Tibial nerve (tissue), 4 donors: ENCODE measurements at regions not wholly inside any gene's neighbourhood (a gene's known extent, or its start where the extent isn't known, plus 50 kb on each side); places are given as distances from the start of the nearest gene placed in this dataset.

Experiments used
- DNase-seq, 2 donors: peaks; one replicate each; pipeline ENCODE4 v3.0.0-alpha.2; 2019; ENCODE audit warnings: low spot score in 2 of 2
- H3K27ac ChIP-seq, 4 donors: fragments of 200-600 bp; sonication (generic) in 3 of 4; one replicate each; pipeline ENCODE4 v1.5.1; 2017 to 2019; ENCODE audit warnings: mild to moderate bottlenecking in 1 of 4
- H3K27me3 ChIP-seq, 2 donors: fragments of 200-600 bp; sonication (generic) in 1 of 2; one replicate each; pipeline versions ENCODE4 v1.5.1 to v1.6.0; 2017 to 2019
- H3K36me3 ChIP-seq, 3 donors: fragments of 200-600 bp; sonication (generic); one replicate each; pipeline ENCODE4 v1.5.1; 2018 to 2019
- H3K4me1 ChIP-seq, 4 donors: fragments of 200-600 bp; sonication (generic) in 3 of 4; one replicate each; pipeline ENCODE4 v1.5.1; 2017 to 2019
- H3K4me3 ChIP-seq, 4 donors: fragments of 200-600 bp; sonication (generic) in 3 of 4; one replicate each; pipeline ENCODE4 v1.5.1; 2017 to 2019; ENCODE audit warnings: mild to moderate bottlenecking in 1 of 4, moderate library complexity in 1 of 4
- H3K9me3 ChIP-seq, 4 donors: fragments of 200-600 bp; sonication (generic) in 3 of 4; one replicate each; pipeline ENCODE4 v1.5.1; 2017 to 2019
- EP300 ChIP-seq, 2 donors: sonication (generic); formaldehyde crosslinking; IDR thresholded peaks; one replicate each; pipeline ENCODE4 v1.6.1; 2017; ENCODE audit warnings: antibody characterized with exemption in 2 of 2, mild to moderate bottlenecking in 1 of 2
- POLR2A ChIP-seq, 2 donors: fragments of 450-650 bp; IDR thresholded peaks; one replicate each; pipeline ENCODE4 v1.6.1; 2017; ENCODE audit warnings: antibody characterized with exemption in 2 of 2, mild to moderate bottlenecking in 2 of 2, moderate library complexity in 2 of 2
- WGBS, 2 donors: methylation state at CpG; one replicate each; pipeline ENCODE4 v1.1.5; 2018; 5-methylcytosine and 5-hydroxymethylcytosine counted together
- TF ChIP-seq, protein P1 (sequence below), 5 experiments: fragments of 200-600 bp in 3 of 5; fragments of 450-650 bp in 2 of 5; sonication (generic) in 3 of 5; IDR thresholded peaks; one replicate each; pipeline ENCODE4 v1.5.1; 2016 to 2019; ENCODE audit warnings: antibody characterized with exemption in 5 of 5, mild to moderate bottlenecking in 3 of 5, moderate library complexity in 2 of 5

GRCh38 chr1:214840356-214840755, 237.4 kb downstream of the CENPF start:
- Histone ChIP-seq H3K27ac (no peak overlapping the region), H3K4me3 (no peak overlapping the region), H3K4me1 (no peaks in the 10 kb centered on the region), H3K36me3 (no peaks in the 10 kb centered on the region), H3K9me3 (no peaks in the 10 kb centered on the region), H3K27me3 (no peaks in the 10 kb centered on the region)
- TF ChIP-seq POLR2A (IDR thresholded peaks at IDR 0.05) (no peak), EP300 (IDR thresholded peaks at IDR 0.05) (no peak)
- TF ChIP-seq, protein P1, sequence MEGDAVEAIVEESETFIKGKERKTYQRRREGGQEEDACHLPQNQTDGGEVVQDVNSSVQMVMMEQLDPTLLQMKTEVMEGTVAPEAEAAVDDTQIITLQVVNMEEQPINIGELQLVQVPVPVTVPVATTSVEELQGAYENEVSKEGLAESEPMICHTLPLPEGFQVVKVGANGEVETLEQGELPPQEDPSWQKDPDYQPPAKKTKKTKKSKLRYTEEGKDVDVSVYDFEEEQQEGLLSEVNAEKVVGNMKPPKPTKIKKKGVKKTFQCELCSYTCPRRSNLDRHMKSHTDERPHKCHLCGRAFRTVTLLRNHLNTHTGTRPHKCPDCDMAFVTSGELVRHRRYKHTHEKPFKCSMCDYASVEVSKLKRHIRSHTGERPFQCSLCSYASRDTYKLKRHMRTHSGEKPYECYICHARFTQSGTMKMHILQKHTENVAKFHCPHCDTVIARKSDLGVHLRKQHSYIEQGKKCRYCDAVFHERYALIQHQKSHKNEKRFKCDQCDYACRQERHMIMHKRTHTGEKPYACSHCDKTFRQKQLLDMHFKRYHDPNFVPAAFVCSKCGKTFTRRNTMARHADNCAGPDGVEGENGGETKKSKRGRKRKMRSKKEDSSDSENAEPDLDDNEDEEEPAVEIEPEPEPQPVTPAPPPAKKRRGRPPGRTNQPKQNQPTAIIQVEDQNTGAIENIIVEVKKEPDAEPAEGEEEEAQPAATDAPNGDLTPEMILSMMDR (IDR thresholded peaks at IDR 0.05) = no peak
- DNase-seq = no peak
- 61 to 63% methylated on average over 3 of the region's 3 CpGs for WGBS, 2 donors

GRCh38 chr1:214842856-214843255, 239.7 kb upstream of the KCNK2 start:
- no peak overlapping the region for H3K4me3 ChIP-seq
- H3K9me3 ChIP-seq = no peaks in the 10 kb centered on the region
- no peaks in the 10 kb centered on the region for H3K36me3 ChIP-seq
- whole genome bisulfite sequencing, 2 donors = 90 to 93% methylated on average over 2 of the region's 2 CpGs
- no peaks in the 10 kb centered on the region for H3K27me3 ChIP-seq
- no peaks in the 10 kb centered on the region for H3K4me1 ChIP-seq
- TF ChIP-seq, protein P1 (IDR thresholded peaks at IDR 0.05) = no peak
- TF ChIP-seq POLR2A (IDR thresholded peaks at IDR 0.05) (no peak), EP300 (IDR thresholded peaks at IDR 0.05) (no peak)
- no peak for DNase-seq
- H3K27ac ChIP-seq = no peak overlapping the region

DNA sequence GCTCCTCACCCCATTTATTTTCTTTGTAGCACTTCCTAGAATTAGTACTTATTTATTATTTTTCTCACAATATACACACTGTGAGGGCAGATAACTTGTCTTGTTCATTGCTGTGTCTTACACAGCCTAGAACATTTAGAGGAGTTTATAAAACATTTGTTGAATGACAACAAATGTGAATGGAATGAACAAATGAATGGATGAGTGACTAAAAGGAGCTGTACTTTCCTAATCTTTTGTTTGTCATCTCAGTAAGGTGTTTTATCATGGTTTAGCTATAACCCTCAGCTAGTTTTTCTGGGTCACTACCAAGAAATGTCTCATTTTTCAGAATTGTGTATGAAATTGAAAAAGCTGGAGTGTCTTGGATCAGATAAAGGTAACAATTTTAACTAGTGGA, 239.3 kb upstream of the KCNK2 start:
- H3K9me3 ChIP-seq = no peaks in the 10 kb centered on the region
- no peaks in the 10 kb centered on the region for H3K4me1 ChIP-seq
- TF ChIP-seq, protein P1 (IDR thresholded peaks at IDR 0.05) = no peak
- TF ChIP-seq EP300 (IDR thresholded peaks at IDR 0.05) (no peak), POLR2A (IDR thresholded peaks at IDR 0.05) (no peak)
- H3K27ac ChIP-seq = no peak overlapping the region
- no peak for DNase-seq
- no peaks in the 10 kb centered on the region for H3K27me3 ChIP-seq
- no peaks in the 10 kb centered on the region for H3K36me3 ChIP-seq
- H3K4me3 ChIP-seq = no peak overlapping the region

- no peak for TF ChIP-seq EP300 (IDR thresholded peaks at IDR 0.05)
- H3K9me3 ChIP-seq = no peaks in the 10 kb centered on the region
- no peak overlapping the region for H3K4me3 ChIP-seq
- DNase-seq = no peak
- no peaks in the 10 kb centered on the region for H3K27me3 ChIP-seq
- no peaks in the 10 kb centered on the region for H3K36me3 ChIP-seq
- H3K27ac ChIP-seq = no peak overlapping the region
- 87 to 92% methylated on average over 4 of the region's 4 CpGs for WGBS, 2 donors
- no peaks in the 10 kb centered on the region for H3K4me1 ChIP-seq
Measured at GRCh38 chr1:214844319-214844718, 238.2 kb upstream of the KCNK2 start.

DNA sequence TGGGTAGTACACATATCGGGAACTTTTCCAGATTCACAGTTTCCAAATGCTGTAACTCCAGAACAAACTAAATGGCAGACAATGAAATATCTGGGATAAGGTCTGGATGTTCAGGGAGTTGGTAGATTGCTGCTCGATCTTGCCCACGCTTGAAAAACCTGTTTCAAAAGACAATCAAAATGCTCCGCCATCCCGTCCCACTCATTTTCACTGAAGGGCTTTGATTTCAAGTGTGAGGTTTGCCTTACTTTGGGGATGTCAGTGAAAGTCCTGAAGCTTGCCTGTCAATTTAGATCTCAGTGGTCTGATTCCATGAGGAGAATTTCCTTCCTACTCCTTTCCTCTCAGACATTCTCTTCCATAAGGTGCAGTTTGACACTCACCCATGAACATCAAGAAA, 236.3 kb upstream of the KCNK2 start:
- no peaks in the 10 kb centered on the region for H3K27me3 ChIP-seq
- 94% methylated on average over 5 of the region's 5 CpGs for WGBS, 2 donors

More for the DNA sequence above, 236.3 kb upstream of the KCNK2 start:
- DNase-seq = no peak
- no peak overlapping the region for H3K27ac ChIP-seq
- TF ChIP-seq POLR2A (IDR thresholded peaks at IDR 0.05) = no peak
- TF ChIP-seq EP300 (IDR thresholded peaks at IDR 0.05) = no peak
- TF ChIP-seq, protein P1 (IDR thresholded peaks at IDR 0.05) = no peak
- no peak overlapping the region for H3K4me3 ChIP-seq
- no peaks in the 10 kb centered on the region for H3K36me3 ChIP-seq
- H3K4me1 ChIP-seq = no peaks in the 10 kb centered on the region
- H3K9me3 ChIP-seq = peaks cover 0 to 9% (median 1%) of the 10 kb centered on the region in 4 donors
